ENCODE measurements at regions not wholly inside any gene's neighbourhood (a gene's known extent, or its start where the extent isn't known, plus 50 kb on each side); places are given as distances from the start of the nearest gene placed in this dataset.
A peak's percentile ranks its signal among the peaks of the same experiment; 100 is the strongest.

- H3K36me3 ChIP-seq, result no peaks in the 10 kb centered on the region
- no peak for DNase-seq
- H3K9me3 ChIP-seq, result no peaks in the 10 kb centered on the region
- H3K27me3 ChIP-seq, result no peaks in the 10 kb centered on the region
- H3K4me1 ChIP-seq, result peaks cover 19 to 75% (median 42%) of the 10 kb centered on the region in 4 donors
- no peak for TF ChIP-seq POLR2A (IDR thresholded peaks at IDR 0.05)
- TF ChIP-seq EP300 (IDR thresholded peaks at IDR 0.05), result no peak
- TF ChIP-seq CTCF (IDR thresholded peaks at IDR 0.05), result no peak
- TF ChIP-seq POLR2AphosphoS5 (IDR thresholded peaks at IDR 0.05), result no peak
- 55 to 84% (median 65%) methylated on average over 4 of the region's 4 CpGs for WGBS, 5 donors
- intact Hi-C loops (cut with DNase I; ENCODE audit: low total_unique reads), result no loop called here
- H3K4me3 ChIP-seq, result no peak overlapping the region
- peak overlapping the region; percentile 56 to 78 (median 61) for H3K27ac ChIP-seq
Observed at GRCh38 chr3:124619887-124620599, 110.2 kb upstream of the UMPS start.

GRCh38 chr3:124620600-124621063 lies 109.6 kb upstream of the UMPS start:
- no peaks in the 10 kb centered on the region for H3K27me3 ChIP-seq
- TF ChIP-seq CTCF (IDR thresholded peaks at IDR 0.05) (peak in 1 of 7 experiments; percentile 14), POLR2A (IDR thresholded peaks at IDR 0.05) (no peak), EP300 (IDR thresholded peaks at IDR 0.05) (no peak), POLR2AphosphoS5 (IDR thresholded peaks at IDR 0.05) (peak in 2 of 3 donors; percentile 31 to 75)
- H3K36me3 ChIP-seq, result no peaks in the 10 kb centered on the region
- 27 to 38% (median 35%) methylated on average over 6 of the region's 6 CpGs for WGBS, 5 donors
- intact Hi-C loops (cut with DNase I; ENCODE audit: low total_unique reads), result no loop called here
- no peaks in the 10 kb centered on the region for H3K9me3 ChIP-seq
- no peak overlapping the region for H3K4me3 ChIP-seq
- peak; percentile 54 to 76 for DNase-seq
- H3K4me1 ChIP-seq, result peaks cover 16 to 72% (median 41%) of the 10 kb centered on the region in 4 donors
- H3K27ac ChIP-seq, result peak overlapping the region; percentile 56 to 78 (median 61)

- intact Hi-C loops (cut with DNase I; ENCODE audit: low total_unique reads), result no loop called here
- Histone ChIP-seq H3K4me1 (peaks cover 12 to 63% (median 36%) of the 10 kb centered on the region in 4 donors), H3K27ac (peak overlapping the region in 3 of 5 donors; percentile 24 to 78 (median 61)), H3K4me3 (no peak overlapping the region), H3K36me3 (no peaks in the 10 kb centered on the region), H3K27me3 (no peaks in the 10 kb centered on the region), H3K9me3 (no peaks in the 10 kb centered on the region)
- TF ChIP-seq POLR2AphosphoS5 (IDR thresholded peaks at IDR 0.05) (no peak), EP300 (IDR thresholded peaks at IDR 0.05) (no peak), POLR2A (IDR thresholded peaks at IDR 0.05) (no peak), CTCF (IDR thresholded peaks at IDR 0.05) (no peak)
- WGBS, 5 donors, result 59 to 82% (median 60%) methylated on average over 3 of the region's 3 CpGs
- no peak for DNase-seq
Observed at GRCh38 chr3:124621498-124621897, 108.8 kb upstream of the UMPS start.

GRCh38 chr3:124625074-124625473 lies 105.2 kb upstream of the UMPS start:
- Histone ChIP-seq H3K27me3 (no peaks in the 10 kb centered on the region), H3K9me3 (no peaks in the 10 kb centered on the region), H3K36me3 (no peaks in the 10 kb centered on the region), H3K4me1 (peaks cover 19 to 62% (median 42%) of the 10 kb centered on the region in 4 donors), H3K27ac (peak overlapping the region in 3 of 5 donors; percentile 26 to 48 (median 29)), H3K4me3 (no peak overlapping the region)
- no peak for DNase-seq
- intact Hi-C loops (cut with DNase I; ENCODE audit: low total_unique reads), result no loop called here
- TF ChIP-seq CTCF (IDR thresholded peaks at IDR 0.05) (no peak), POLR2A (IDR thresholded peaks at IDR 0.05) (no peak), POLR2AphosphoS5 (IDR thresholded peaks at IDR 0.05) (no peak), EP300 (IDR thresholded peaks at IDR 0.05) (no peak)

Measured in stomach (tissue), 8 donors.